ENCODE measurements at regions not wholly inside any gene's neighbourhood (a gene's known extent, or its start where the extent isn't known, plus 50 kb on each side); places are given as distances from the start of the nearest gene placed in this dataset.

- no peak for DNase-seq
Observed at GRCh38 chr4:122203407-122203806, 51.3 kb downstream of the BLTP1 start.

GRCh38 chr4:122205687-122206086 is 53.6 kb downstream of the BLTP1 start:
- peak in 1 of 2 experiments; percentile 17 for DNase-seq

GRCh38 chr4:122212880-122213279 is 60.7 kb downstream of the BLTP1 start:
- no peak for DNase-seq

GRCh38 chr4:122218762-122219161 is 66.6 kb downstream of the BLTP1 start:
- no peak for DNase-seq

DNA sequence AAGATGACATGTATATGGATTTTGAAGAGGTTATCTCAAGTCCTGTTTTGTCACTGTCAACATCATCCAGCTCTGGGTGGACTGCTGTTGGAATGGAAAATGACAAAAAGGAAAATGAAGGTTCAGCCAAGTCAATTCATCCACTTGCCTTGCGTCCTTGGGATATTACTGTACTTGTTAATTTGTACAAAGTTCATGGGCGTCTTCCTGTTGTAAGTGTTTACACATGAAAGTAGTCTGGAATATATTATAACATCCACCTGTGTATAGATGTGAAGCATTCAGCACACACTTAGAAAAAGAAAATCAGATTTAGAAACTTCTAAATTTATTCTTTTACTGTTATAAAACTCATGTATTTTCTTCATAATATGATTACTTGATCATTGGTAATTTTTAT is 67.2 kb downstream of the BLTP1 start:
- no peak for DNase-seq

GRCh38 chr4:122221322-122221721 is 69.2 kb downstream of the BLTP1 start:
- DNase-seq, result no peak

- no peak for DNase-seq
Observed at GRCh38 chr4:122224348-122224747, 72.2 kb downstream of the BLTP1 start.

- no peak for DNase-seq
Observed at GRCh38 chr4:122227202-122227601, 75.1 kb downstream of the BLTP1 start.

- no peak for DNase-seq
Observed at GRCh38 chr4:122229857-122230256, 77.7 kb downstream of the BLTP1 start.

DNA sequence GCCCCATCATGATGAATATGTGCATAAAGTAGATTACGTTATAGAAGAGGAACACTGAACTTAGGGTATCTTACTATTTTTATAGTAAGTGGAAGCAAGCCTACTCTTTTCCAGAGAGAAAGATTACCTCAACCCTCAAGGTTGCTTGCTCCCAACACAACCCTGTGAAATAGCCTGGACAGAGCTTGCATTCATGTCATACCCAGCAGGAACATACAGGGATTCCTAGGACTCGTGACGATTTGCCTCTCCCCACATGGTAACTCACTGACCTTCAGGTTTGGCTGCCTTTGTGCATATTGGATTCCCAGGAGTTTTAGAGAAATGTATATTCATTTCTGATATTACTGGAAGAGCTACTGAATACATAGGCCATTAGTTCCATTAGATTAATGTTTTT is 80.5 kb downstream of the BLTP1 start:
- DNase-seq, result no peak

GRCh38 chr4:122234686-122235085 is 82.6 kb downstream of the BLTP1 start:
- DNase-seq, result no peak

DNA sequence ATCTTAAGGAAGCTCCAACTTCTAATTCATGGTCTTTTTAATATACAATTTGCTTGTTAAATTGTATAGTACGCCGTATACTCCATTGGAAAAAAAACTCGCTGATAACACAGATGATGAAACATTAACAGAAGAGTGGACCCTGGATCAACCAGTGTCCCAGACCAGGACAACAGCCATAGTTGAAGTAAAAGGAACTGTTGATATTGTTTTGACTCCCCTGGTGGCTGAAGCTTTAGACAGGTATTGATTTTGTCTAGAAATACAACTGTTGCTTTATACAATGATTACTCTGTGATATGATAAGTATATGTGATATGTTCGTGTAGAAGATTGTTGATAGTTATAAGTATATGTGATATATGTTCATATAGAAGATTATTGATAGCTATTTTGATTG is 91.7 kb downstream of the BLTP1 start:
- no peak for DNase-seq

DNA sequence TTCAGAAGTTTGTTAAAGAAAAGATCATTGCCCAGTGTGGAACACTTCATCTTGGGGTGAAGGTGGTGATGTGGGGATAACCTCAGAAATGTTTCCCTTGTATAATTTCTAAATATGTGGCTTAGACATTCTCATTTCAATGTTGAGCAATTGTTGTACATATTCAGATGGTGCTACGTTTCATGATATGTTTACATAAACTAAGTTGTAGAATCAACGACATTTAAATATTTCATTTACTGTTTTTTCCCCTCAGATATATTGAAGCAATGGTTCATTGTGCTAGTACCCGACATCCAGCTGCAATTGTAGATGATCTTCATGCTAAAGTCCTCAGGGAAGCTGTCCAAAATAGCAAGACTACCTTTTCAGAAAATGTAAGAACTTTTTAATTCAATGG is 92.6 kb downstream of the BLTP1 start:
- DNase-seq, result no peak

GRCh38 chr4:122246551-122246950 is 94.4 kb downstream of the BLTP1 start:
- DNase-seq, result no peak

DNA sequence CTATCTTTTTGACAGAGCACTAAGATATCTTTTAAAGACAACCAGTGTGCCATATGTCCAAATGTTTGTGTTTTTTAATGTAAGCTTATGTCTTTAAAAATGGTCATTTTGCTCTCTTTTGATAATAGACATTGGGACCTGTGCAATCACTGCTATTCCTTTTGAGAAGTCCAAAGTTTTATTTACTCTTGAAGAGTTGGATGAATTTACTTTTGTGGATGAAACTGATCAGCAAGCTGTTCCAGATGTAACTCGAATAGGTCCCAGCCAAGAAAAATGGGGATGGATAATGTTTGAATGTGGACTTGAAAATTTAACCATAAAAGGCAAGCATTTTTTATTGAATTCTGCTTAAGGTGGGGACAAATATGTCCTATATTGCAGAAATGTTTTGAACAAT is 97.2 kb downstream of the BLTP1 start:
- no peak for DNase-seq

GRCh38 chr4:122252584-122252983 is 100.5 kb downstream of the BLTP1 start:
- no peak for DNase-seq

GRCh38 chr4:122259849-122260248 is 107.7 kb downstream of the BLTP1 start:
- no peak for DNase-seq

DNA sequence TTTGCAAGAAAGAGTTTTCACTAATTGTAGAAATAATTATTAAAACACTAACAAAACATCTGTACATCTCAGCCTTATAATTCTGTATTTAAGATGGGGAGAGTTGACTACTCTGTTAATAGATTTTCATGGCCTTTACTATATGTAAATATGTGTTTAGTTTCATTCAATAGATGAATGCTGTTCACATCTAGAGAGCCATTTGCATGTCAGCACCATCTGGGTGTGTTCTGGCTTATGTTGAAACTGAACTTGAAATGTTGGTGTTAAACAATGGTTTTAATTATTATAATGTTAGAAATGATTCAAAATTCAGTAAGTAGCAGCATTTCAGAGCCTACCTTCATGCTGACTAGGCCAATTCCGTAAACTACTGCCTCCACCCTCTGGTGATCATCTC is 102.5 kb upstream of the ADAD1 start:
- no peak for DNase-seq

- no peak for DNase-seq
Observed at GRCh38 chr4:122278976-122279375, 99.8 kb upstream of the ADAD1 start.

GRCh38 chr4:122279670-122280069 is 99.1 kb upstream of the ADAD1 start:
- no peak for DNase-seq

DNA sequence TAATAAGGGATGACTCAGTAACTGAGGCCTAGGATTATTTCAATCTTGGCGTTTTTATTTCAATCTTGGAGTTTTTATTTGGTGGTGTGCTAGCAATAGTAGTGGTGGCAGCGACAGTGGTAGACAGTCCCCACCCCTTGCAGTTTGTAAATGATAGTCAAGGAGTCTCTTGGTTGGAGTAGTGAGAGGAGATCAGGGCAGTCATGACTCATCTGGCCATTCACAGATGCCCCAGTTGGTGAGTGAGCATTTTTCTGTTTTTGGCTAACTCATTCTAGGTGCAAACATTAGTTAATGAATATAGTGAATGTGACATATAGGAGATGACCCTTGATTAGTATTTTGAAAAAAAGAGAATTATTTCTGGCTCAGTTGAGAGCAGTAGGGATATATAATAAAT is 93.5 kb upstream of the ADAD1 start:
- DNase-seq, result no peak

GRCh38 chr4:122293374-122294365 is 85.1 kb upstream of the ADAD1 start:
- no peak for DNase-seq

DNA sequence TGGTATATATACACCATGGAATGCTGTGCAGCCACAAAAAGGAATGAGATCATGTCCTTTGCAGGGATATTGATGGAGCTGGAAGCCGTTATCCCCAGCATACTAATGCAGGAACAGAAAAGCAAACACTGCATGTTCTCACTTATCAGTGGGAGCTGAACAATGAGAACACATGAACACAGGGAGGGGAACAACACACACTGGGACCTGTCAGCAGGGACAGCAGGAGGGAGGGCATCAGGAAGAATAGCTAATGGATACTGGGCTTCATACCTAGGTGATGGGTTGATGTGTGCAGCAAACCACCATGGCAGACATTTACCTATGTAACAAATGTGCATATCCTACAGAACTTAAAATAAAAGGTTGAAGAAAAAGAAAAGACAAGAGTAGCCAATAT is 81.1 kb upstream of the ADAD1 start:
- DNase-seq, result no peak

GRCh38 chr4:122300776-122301175 is 78.0 kb upstream of the ADAD1 start:
- no peak for DNase-seq

DNA sequence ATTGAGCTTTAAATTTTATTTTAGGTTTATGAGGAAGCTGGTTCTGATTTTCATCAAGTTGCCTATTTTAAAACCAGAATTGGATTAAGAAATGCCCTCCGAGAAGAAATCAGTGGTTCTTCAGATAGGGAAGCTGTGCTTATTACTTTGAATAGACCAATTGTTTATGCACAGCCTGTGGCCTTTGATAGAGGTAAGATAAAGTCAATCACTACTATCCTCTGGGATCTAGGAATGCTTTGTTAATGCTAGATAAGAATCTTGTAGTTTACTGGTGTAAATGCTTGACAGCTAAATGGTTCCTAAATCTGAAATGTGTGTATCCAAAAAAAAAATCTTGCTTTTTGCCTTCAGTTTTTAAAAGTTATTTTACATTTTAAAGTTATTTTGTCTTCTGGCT is 73.0 kb upstream of the ADAD1 start:
- DNase-seq, result no peak

Measured in NCI-H2081 (cell line).